GM19238 (cell line): ENCODE measurements at regions not wholly inside any gene's neighbourhood (a gene's known extent, or its start where the extent isn't known, plus 50 kb on each side); places are given as distances from the start of the nearest gene placed in this dataset.
A peak's percentile ranks its signal among the peaks of the same experiment; 100 is the strongest.

Experiments
- DNase-seq: peaks from one replicate; pipeline ENCODE4 v3.0.0; 2011; ENCODE audit warnings: low spot score; ENCODE audit not compliant: insufficient read length

DNA sequence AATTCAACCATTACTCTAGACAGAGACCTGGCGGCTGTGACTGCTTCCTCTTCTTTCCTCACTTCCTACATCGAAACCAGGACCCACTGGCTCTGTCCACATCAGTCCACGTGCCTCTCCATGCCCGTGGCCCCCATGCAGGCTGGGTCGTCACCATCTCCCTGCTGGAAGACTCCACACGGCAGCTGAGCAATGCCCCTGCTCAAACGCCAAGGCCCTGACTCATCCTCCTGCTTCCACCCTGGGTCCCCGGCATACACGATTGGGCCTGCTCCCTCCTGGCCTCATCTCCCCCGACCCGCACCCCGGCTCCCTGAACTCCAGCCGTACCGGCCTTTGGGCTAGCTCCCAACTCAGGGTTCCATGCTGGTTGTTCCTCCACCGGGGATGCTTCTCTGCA is 67.2 kb upstream of the IER5L start:
- no peak for DNase-seq

DNA sequence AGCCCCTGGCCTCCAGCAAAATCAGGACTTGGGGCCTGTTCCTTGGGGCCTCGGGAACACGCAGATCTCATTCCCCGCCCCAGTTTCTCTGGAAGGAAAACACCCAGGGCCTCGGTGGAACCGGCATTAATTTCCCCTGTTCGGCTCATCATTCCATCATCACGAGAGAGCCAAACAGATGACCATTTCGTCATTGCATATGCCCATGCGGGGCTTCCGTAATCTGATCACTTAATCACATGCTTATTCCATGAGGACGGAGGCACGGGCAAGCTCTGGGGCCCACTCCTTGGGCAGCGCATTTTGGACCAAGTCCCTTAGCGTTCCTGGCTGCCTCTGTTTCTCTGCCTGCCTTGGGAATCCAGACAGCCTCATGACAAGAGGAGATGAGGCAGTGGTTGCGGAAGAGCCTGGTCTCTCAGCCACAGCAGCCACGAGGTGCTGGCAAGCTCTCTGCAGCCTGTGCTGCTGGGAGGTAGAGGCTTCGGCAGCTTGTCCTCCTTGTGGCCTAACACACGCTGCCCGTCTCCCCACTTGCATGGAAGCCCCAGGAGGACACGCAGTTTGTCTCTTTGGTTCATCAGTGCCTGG is 65.0 kb upstream of the IER5L start:
- no peak for DNase-seq

DNA sequence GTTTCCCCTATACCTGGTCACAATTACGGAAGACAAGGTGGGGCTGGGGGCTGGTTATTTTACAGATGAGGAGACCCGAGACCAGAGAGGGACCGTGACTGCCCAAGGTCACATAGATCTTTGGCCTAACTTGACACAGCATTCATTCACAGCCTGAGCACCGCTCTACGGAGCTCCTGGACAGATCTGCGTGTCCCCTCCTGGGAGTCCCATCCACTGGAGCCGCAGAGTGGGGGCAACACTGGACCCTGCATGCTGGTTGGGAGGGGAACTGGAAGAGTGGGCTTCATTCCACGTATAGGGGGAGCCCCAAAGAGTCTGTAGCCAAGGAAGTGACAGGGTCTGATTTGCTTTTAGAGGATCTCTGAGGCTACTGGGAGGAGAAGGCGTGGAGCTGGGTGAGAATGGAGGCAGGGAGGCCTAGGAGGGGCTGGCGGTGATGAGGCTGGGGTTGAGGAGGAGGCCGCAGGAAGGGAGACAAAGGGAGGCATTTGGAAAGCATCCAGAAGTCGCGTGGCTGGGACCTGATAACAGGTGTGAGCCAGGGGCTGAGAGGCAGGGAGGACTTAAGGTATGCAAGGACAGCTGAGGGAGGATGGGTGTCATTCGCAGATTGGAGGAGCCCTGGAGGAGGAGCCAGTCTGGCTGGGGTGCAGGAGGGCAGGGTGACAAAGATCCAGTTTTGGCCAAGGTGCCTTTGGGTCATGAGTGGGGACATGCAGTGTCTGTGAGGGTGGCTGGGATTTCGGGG is 64.3 kb upstream of the IER5L start:
- DNase-seq, result no peak

DNA sequence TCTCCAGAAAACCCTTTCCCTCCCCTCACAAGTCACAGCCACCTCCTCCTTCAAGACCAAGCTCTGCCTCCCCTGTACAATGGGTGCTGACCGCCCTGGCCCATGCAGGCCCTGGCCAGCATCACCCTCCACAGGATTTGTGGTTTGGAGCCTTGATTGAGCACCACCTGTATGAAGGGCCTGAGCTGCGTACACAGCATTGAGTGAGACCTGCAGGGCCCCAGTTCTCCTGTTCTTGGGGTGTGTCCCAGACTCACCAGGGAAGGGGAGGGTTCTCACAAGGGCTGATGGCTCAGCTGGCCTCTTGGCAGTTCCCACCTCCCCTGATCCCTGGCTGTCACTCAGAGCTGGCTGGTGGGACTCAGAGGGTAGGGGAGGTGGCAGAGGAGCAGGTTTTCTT is 63.7 kb upstream of the IER5L start:
- DNase-seq, result no peak

DNA sequence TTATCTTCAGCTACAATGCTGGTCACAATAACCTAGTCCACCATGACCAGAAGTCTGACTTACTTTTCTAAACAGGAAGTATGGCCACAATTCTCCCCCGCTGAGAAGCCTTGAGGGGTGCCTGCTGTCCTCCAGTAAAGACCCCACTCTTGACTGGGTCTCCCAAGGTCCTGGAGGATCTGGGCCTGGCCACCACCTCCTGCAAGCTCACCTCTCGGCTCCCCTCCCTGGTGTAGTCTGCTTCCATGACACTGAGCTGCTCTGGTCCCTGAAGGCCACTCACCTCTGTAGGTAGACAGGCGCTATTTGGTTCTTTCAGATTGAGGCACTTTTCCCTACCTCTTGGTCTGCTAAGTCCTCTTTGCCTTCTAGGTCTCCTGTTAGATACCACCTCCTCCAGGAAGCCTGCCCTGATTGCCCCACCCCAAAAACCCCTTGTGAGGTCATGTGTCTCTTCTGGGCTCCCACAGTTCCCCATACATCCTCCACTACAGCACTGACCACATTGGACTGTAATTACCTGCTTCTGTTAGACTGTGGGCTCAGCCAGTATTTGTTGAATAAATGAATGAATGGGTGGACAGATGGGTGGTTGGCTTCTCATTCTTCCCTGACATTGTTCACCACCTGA is 62.6 kb upstream of the IER5L start:
- DNase-seq, result no peak

DNA sequence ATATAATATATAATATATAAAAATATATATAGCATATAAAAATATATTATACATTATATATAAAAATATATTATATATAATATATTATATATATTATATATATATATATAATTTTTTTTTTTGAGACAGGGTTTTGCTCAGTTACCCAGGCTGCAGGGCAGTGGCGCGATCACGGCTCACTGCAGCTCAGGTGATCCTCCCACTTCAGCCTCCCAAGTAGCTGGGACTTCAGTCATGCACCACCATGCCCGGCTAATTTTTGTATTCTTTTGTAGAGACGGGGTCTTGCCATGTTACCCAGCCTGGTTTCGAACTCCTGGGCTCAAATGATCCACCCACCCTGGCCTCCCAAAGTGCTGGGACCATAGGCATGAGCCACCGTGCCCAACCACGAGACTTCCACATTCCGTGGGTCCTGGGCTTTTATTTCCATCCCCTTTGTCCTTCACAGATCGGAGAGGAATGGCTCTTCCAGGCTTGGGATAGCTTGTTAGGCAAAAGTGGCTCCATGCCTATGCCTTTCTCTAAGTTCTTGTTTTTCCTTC is 62.0 kb upstream of the IER5L start:
- DNase-seq, result no peak

DNA sequence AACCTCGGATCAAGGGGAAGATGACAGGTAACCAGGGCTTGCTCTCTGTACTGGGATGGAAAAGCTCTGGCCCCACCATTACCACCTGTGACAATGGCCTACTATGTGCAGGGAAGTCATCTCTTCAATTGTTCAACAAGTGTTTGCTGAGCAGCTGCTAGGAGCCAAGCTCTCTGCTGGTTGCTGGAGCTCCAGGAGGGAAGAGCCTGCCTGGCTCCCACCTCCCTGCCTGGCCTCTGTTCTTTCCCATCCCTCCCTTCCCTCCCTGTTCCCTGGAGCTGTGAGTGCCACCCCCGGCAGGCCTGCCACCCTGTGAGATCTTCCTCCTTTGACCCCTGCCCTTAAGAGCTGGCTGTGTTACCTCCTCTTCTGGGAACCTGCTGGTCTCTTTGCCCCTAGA is 59.7 kb upstream of the IER5L start:
- no peak for DNase-seq

DNA sequence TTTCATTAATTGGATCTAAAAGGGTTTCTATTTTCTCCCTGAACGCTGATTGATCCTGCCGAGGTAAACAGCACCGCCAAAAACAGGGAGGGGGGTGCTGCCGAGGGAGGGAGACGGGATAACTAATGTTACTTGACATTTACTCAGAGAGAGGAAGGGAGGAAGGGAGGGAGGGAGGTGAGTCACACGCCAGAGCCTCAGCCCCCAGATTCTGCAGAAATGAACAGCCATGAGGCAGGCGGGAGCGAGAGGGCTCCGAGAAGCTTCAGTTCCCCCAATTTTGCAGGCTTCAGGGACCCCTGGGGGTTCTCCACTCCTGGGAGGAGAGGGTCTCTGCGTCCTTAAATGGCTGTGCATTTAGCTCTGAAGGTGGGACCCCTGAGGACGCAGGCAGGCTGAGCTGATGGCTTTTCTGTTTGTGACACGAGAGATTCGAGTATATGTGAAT is 59.1 kb upstream of the IER5L start:
- no peak for DNase-seq

DNA sequence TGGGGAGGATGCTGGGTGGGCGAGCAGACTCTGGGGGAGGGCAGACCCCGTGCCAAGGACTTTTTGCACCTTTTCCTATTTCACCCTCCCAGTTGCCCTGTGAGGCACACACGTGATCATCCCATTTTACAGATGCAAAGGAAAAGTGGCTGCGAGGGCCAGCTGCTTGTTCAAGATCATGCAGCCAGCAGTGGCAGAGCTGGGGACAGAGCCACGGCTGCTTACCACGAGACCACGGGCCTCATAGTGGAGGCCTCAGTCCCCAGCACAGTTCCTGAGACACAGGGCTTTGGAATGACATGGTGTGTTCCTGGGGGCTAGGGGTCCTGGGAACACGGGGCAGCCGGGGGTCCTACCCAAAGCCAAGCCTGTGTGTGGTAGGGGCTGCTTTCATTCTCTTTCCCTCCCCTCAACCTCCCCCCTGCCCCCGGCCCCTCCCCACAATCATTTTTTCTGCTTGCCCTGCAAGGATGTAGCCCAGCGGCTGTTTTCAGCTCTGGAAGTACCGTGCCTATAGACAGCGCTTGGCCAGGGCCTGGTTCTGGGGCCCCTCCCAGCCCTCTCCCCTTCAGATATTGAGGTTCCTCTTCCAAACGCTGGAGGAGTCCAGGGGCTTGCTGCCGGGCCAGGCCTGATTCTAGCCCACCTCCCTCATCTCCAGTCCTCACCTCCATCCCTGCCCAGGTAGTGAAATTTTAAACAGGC is 58.5 kb upstream of the IER5L start:
- no peak for DNase-seq

DNA sequence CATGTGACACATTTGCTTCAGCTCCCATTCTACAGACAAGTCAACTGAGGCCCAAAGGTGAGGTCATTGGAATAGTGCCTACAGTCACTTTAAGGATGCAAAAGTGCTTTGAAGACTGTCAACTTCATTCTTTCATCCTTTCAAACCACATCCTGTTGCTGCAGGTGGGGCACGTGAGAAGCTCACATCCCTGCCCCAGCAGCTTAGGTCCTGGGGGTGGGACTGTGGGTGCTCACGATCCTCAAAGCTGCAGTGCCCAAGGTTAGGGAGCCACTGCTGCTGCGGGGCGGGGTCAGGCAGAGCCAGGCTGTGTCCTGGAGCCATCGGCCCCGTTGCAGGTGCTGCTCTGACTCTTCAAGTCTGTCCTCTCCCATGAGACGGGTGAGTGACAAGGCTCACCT is 57.9 kb upstream of the IER5L start:
- DNase-seq, result peak; percentile 28

DNA sequence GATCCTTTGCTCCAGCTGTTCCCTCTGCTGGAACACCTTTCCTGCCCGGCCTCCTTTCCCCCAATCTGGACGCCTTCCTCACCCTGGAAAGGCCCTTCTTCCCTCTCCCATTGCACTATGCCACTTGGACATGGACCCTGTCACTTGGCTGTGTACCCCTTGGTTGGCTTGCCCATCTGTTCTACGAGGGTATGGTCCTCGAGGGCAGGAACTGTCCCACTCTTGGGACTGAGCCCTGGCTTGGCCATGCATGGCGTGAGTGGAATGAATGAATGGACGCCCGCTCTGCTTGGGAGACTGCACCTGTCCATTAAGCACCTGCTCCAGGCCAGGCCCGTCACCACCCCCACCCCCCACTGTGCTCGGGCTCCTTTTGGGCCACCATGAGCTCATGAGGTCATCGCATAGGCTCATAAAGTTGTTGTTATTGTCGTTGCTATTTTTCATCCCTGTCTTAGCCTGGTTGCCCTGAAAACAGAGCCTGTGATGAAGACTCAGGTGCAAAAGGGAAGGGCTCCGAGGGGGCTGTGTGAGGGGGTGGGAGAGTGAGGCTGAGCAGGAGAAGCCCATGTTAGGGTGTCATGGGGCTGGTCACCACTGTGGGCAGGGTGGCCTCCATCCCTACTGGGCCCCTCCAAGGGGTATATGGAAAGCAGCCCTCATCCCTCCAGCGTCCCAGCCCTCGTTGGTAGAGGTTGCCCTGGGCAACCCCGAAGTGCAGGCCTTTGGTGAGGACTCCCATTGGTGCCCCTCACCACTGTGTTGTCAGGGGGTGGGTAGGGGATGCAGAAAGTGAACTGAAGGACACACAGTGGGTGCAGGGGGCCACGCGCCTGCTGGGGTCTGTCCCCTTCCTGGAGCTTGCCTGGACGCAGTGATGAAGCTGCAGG is 57.2 kb upstream of the IER5L start:
- no peak for DNase-seq

DNA sequence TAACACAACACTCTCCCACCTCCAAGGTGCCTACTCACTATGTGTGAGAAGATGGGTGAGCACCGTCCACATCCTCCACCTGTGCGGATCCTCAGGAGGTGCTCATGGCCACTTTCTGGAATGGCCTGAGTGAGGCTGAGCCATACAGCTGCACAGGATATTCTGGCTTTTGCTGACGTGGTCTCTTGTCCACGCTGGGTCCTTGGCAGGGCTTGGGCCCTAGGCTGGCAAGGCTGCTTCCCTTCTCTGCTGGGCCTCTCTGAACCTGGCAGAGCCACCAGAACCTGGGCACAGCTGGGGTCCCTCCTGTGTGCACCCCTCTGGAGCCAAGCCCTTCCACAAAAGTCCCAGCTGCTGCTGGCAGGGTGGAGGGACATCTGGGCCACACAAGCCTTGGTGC is 56.4 kb upstream of the IER5L start:
- no peak for DNase-seq

DNA sequence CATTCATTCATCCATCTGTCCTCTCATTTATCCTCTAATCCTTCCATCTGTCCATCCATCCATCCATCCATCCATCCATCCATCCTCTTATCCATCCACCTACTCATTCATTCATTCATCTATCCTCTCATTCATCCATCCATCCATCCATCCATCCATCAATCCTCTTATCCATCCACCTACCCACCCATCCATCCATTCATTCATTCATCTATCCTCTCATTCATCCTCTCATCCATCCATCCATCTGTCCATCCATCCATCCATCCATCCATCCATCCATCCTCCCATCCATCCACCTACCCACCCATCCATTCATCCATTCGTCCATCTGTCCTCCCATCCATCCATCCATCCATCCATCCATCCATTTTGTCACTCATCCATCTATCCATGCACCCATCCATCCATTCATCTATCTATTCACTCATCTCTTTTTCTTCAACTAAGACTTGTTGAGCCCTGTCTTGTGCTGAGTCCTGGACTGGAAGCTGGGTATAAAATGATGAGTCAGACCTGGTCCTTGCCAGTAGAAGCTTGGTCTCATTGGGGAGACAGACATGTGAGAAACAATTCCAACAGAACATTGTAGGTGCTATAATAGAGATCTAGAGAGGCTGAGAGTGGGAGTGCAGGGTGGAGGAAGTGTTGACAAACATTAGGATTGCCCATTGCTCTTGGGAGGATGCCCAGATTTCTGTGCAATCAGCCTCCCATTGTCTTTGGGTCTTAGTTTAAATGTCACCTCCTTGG is 55.0 kb upstream of the IER5L start:
- no peak for DNase-seq

DNA sequence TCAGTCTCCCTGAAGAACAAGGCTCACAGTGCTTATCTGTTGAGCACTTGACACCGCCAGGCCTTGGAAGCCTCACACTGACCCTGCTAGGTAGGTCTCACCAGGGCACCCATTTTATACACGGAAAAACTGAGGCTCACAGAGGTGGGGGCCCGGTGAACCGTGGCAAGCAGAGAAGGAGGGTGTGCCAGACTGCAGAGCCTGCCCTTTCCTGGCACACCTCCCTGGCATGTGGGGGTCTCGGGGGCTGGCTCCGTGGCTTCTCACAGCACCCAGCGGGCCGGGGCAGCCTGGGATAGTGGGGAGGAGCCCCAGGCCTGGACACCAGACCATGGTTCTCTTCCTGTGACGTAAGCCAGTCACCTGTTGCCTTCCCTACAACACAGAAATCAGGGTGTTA is 53.7 kb upstream of the IER5L start:
- no peak for DNase-seq

DNA sequence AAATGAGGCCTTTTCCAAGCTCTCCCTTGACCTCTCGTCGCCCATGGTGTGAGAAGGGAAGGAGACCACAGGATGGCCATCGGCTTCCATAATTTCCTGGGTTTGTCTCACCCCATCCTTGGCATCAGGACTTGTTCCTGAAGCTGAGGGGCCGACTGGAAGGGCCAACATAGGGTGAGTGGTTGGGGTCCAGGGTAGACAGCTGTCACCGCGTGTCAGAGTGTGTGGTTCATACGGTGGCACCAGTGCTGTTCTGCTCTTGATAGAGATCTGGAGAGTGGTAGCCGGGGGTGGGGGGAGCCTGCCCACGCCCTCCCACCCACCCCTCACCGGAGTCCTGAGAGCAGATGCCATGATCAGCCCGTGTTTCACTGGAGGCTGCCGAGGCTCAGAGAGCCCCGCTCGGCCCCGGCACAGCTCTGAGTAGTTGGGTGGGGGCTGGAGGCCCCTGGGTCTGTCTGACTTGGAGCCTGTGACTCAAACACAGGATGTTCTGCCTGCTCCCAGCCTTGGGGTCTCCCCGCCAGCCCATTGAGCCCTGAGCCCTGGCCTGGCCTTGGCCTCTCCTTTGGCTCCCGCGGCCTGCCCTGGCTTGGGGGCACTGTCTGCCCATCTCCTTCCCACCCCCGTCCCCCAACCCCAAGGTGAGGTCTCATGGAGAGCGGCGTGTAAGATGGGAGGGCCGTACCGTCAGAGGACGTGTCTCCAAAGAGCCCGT is 53.1 kb upstream of the IER5L start:
- DNase-seq, result no peak

DNA sequence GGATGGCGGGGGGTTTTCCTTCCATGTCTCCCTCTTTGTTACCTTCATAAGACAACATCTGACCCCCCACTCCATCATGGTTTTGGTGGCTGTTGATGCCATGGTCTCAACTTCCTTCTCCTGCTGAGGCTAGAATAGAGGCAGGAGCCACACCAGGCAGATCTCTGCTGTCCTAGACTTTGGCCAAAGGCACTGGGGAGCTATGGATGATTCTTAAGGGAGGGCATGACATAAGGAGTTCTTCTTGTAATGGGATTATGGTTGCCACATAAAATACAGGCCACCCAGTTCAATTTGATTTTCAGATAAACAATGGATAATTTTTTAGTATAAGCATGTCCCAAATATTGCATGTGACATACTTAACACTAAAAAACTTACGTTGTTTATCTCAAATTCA is 52.2 kb upstream of the IER5L start:
- no peak for DNase-seq
